Calu3 (cell line): ENCODE measurements at regions not wholly inside any gene's neighbourhood (a gene's known extent, or its start where the extent isn't known, plus 50 kb on each side); places are given as distances from the start of the nearest gene placed in this dataset.

Experiments used
- BruUV-seq: library from RNA; stranded (reverse); fragments of 400-500 nt; replicated peaks from 2 replicates; lab custom pipeline; 2021; lab: Mats Ljungman, UMichigan
- CTCF ChIA-PET: fragments of 300-600 bp; sonication (Branson Sonifier 250); formaldehyde crosslinking; loops from one replicate; lab custom pipeline; 2022; ENCODE audit warnings: antibody characterized with exemption; lab: Charles Lee
- DNase-seq: peaks from one replicate; pipeline ENCODE4 v3.0.0; 2022
- H3K27ac Mint-ChIP-seq: one replicate; pipeline ENCODE4 v1.8.0; 2022; ENCODE audit warnings: mixed read lengths; ENCODE audit not compliant: unreplicated experiment
- H3K27me3 Mint-ChIP-seq: one replicate; pipeline ENCODE4 v1.8.0; 2022; ENCODE audit warnings: mixed read lengths; ENCODE audit not compliant: unreplicated experiment
- H3K36me3 Mint-ChIP-seq: one replicate; pipeline ENCODE4 v1.8.0; 2022; ENCODE audit warnings: mild to moderate bottlenecking, moderate library complexity, mixed read lengths; ENCODE audit not compliant: insufficient read depth, unreplicated experiment
- H3K4me1 Mint-ChIP-seq: one replicate; pipeline ENCODE4 v1.8.0; 2022; ENCODE audit warnings: mild to moderate bottlenecking, low read depth, mixed read lengths; ENCODE audit not compliant: unreplicated experiment
- H3K4me3 Mint-ChIP-seq: one replicate; pipeline ENCODE4 v1.8.0; 2022; ENCODE audit warnings: mild to moderate bottlenecking, low read depth, moderate library complexity, mixed read lengths; ENCODE audit not compliant: unreplicated experiment
- H3K9me3 Mint-ChIP-seq: one replicate; pipeline ENCODE4 v1.8.0; 2022; ENCODE audit warnings: low read depth, mixed read lengths; ENCODE audit not compliant: unreplicated experiment
- intact Hi-C: fragments of 100-400 bp; cut with micrococcal nuclease; formaldehyde crosslinking; loops from one replicate; pipeline ENCODE4 v1.10.0; 2022; ENCODE audit not compliant: unreplicated experiment
- TF ChIP-seq, protein P1 (sequence below): fragments of 200-600 bp; IDR thresholded peaks from one replicate; pipeline ENCODE4 v1.8.0; 2022; ENCODE audit warnings: antibody characterized with exemption; ENCODE audit not compliant: unreplicated experiment

DNA sequence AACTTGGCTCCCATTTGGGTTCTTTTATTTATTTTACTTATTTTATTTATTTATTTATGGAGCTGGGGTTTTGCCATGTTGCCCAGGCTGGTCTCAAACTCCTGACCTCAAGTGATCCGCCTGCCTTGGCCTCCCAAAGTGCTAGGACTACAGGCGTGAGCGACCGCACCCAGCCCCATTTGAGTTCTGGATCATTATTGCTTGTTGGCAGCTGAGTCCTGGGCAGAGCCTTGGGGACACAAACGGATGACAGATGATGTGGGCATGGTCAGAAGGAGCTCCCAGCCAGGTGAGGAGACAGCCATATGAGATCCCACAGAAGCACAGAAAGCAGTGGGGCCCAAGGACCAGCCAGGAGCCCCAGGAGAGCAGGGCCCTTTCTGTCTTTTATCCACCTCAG lies 254.0 kb downstream of the MATN1 start:
- H3K27me3 Mint-ChIP-seq, result peaks cover 85% of the 10 kb centered on the region
- no peak overlapping the region for H3K4me3 Mint-ChIP-seq
- no peaks in the 10 kb centered on the region for H3K4me1 Mint-ChIP-seq
- no TSS peak for BruUV-seq
- no peaks in the 10 kb centered on the region for H3K9me3 Mint-ChIP-seq
- H3K27ac Mint-ChIP-seq, result no peak overlapping the region
- CTCF ChIA-PET, result no interaction called here
- no peaks in the 10 kb centered on the region for H3K36me3 Mint-ChIP-seq
- no peak for DNase-seq
- intact Hi-C loops, result no loop called here
- TF ChIP-seq, protein P1, sequence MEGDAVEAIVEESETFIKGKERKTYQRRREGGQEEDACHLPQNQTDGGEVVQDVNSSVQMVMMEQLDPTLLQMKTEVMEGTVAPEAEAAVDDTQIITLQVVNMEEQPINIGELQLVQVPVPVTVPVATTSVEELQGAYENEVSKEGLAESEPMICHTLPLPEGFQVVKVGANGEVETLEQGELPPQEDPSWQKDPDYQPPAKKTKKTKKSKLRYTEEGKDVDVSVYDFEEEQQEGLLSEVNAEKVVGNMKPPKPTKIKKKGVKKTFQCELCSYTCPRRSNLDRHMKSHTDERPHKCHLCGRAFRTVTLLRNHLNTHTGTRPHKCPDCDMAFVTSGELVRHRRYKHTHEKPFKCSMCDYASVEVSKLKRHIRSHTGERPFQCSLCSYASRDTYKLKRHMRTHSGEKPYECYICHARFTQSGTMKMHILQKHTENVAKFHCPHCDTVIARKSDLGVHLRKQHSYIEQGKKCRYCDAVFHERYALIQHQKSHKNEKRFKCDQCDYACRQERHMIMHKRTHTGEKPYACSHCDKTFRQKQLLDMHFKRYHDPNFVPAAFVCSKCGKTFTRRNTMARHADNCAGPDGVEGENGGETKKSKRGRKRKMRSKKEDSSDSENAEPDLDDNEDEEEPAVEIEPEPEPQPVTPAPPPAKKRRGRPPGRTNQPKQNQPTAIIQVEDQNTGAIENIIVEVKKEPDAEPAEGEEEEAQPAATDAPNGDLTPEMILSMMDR, result no peak

DNA sequence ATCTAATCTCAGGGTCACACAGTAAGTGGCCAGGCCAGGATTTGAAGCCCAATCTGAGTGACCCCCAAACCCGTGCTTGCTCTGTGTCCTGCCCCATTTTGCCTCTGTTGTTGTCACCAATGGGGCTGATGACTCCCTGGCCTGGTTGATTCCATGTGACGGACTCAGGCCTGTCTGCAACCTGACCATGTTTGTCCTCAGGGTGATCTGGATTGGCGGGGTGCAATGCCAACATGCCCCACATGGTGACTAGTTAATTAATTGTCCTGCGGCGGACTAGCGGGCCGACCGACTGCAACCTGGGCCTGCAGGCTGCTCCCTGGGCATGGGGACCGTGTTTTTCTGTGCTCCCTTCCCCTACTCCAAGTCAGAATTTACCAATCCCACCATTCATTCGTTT lies 256.3 kb downstream of the MATN1 start:
- H3K4me3 Mint-ChIP-seq, result no peak overlapping the region

GRCh38 chr1:30466610-30467009 lies 256.8 kb downstream of the MATN1 start:
- intact Hi-C loops, result no loop called here
- H3K4me1 Mint-ChIP-seq, result no peaks in the 10 kb centered on the region
- peaks cover 57% of the 10 kb centered on the region for H3K27me3 Mint-ChIP-seq
- H3K27ac Mint-ChIP-seq, result no peak overlapping the region
- CTCF ChIA-PET, result no interaction called here
- BruUV-seq, result no TSS peak
- TF ChIP-seq, protein P1, result no peak
- no peaks in the 10 kb centered on the region for H3K36me3 Mint-ChIP-seq
- no peak for DNase-seq
- H3K4me3 Mint-ChIP-seq, result no peak overlapping the region
- no peaks in the 10 kb centered on the region for H3K9me3 Mint-ChIP-seq

More for the DNA sequence above, 256.3 kb downstream of the MATN1 start:
- no peaks in the 10 kb centered on the region for H3K4me1 Mint-ChIP-seq
- CTCF ChIA-PET, result no interaction called here
- BruUV-seq, result no TSS peak
- no peak for DNase-seq
- peaks cover 62% of the 10 kb centered on the region for H3K27me3 Mint-ChIP-seq
- intact Hi-C loops, result no loop called here
- no peak overlapping the region for H3K27ac Mint-ChIP-seq
- TF ChIP-seq, protein P1, result no peak
- H3K36me3 Mint-ChIP-seq, result no peaks in the 10 kb centered on the region
- H3K9me3 Mint-ChIP-seq, result no peaks in the 10 kb centered on the region

DNA sequence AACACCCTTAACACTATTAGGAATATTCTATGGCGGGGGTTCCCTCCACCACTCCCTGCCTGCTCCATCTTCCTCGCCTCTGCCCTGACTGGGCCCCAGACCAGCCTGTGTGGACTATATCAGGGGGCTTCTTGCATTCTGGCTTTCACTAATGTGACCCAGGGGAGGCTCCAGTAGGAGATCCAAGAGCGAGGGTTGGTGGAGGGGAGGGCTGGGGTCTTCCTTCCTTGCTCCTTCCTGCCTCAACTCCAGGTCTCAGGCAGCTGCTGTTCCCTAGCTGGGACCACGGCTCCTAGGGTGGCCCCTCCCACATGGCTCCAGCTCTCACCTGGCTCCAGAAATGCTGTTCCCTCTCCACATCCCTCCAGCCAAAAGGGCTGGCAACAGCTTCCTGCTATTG lies 257.4 kb downstream of the MATN1 start:
- no peaks in the 10 kb centered on the region for H3K36me3 Mint-ChIP-seq
- peaks cover 52% of the 10 kb centered on the region for H3K27me3 Mint-ChIP-seq
- H3K27ac Mint-ChIP-seq, result no peak overlapping the region
- BruUV-seq, result no TSS peak
- intact Hi-C loops, result no loop called here
- TF ChIP-seq, protein P1, result no peak
- H3K9me3 Mint-ChIP-seq, result no peaks in the 10 kb centered on the region
- H3K4me3 Mint-ChIP-seq, result no peak overlapping the region
- H3K4me1 Mint-ChIP-seq, result no peaks in the 10 kb centered on the region
- CTCF ChIA-PET, result no interaction called here
- DNase-seq, result no peak

DNA sequence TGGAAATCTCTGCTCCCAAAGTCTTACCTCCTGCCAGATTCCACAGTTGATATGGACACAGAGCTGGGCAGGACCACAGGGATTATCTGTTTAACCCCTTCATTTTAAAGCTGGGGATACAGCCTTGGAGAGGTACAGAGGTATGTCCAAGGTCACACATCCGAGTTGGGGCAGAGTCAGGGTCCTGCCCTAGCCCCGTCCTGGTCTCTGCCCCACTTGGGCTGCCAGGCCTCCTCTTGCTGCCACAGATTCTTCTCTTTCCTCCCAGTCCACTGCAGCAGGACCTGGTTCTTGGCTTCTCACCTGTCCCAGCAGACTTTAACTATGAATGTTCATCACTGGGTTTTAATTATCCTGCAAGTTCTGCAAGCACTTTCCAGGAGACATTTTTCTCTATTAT lies 258.3 kb downstream of the MATN1 start:
- intact Hi-C loops, result no loop called here
- H3K36me3 Mint-ChIP-seq, result no peaks in the 10 kb centered on the region
- CTCF ChIA-PET, result no interaction called here
- no TSS peak for BruUV-seq
- H3K27me3 Mint-ChIP-seq, result peaks cover 52% of the 10 kb centered on the region
- H3K9me3 Mint-ChIP-seq, result no peaks in the 10 kb centered on the region
- no peak overlapping the region for H3K27ac Mint-ChIP-seq
- TF ChIP-seq, protein P1, result no peak
- H3K4me3 Mint-ChIP-seq, result no peak overlapping the region
- no peak for DNase-seq
- H3K4me1 Mint-ChIP-seq, result no peaks in the 10 kb centered on the region
